Hepatocyte (in vitro differentiated cells): ENCODE measurements at regions not wholly inside any gene's neighbourhood (a gene's known extent, or its start where the extent isn't known, plus 50 kb on each side); places are given as distances from the start of the nearest gene placed in this dataset.
"Not testable (repeated sequence)": the region's sequence is repeated elsewhere in the genome, so short reads cannot be mapped to it uniquely, and the experiment has no call there.

ENCODE experiments used
- CTCF ChIP-seq: fragments of 200-600 bp; sonication (generic); IDR thresholded peaks from 2 replicates; pipeline ENCODE4 v1.5.1; 2016; ENCODE audit warnings: antibody characterized with exemption, mild to moderate bottlenecking; ENCODE audit not compliant: poor library complexity
- EZH2 ChIP-seq: fragments of 200-600 bp; sonication (generic); IDR thresholded peaks from 2 replicates; pipeline ENCODE4 v1.6.1; 2016; ENCODE audit warnings: antibody characterized with exemption, mild to moderate bottlenecking, borderline replicate concordance

- not testable (repeated sequence) for TF ChIP-seq CTCF, EZH2
These were observed 304.3 kb upstream of the NUPR2 start for GRCh38 chr7:56420528-56420927.
